Right lobe of liver (tissue), 4 donors: ENCODE measurements at regions not wholly inside any gene's neighbourhood (a gene's known extent, or its start where the extent isn't known, plus 50 kb on each side); places are given as distances from the start of the nearest gene placed in this dataset.

Experiments used
- POLR2A ChIP-seq: fragments of 450-650 bp; IDR thresholded peaks from one replicate; pipeline ENCODE4 v1.6.1; 2017; ENCODE audit warnings: antibody characterized with exemption, mild to moderate bottlenecking
- TF ChIP-seq, protein P1 (sequence below), 4 donors: fragments of 200-600 bp in 3 of 4; fragments of 450-650 bp in 1 of 4; IDR thresholded peaks; one replicate each; pipeline versions ENCODE4 v1.5.1 to v1.8.0; 2016 to 2022; ENCODE audit warnings: antibody characterized with exemption in 4 of 4, mild to moderate bottlenecking in 2 of 4
- donor health status: DM: no; HTN: no; CAD: no.
- donor health status: DM: no; HTN: no; CAD: no.
- donor health status: DM: no; HTN: yes; CAD: no.

DNA sequence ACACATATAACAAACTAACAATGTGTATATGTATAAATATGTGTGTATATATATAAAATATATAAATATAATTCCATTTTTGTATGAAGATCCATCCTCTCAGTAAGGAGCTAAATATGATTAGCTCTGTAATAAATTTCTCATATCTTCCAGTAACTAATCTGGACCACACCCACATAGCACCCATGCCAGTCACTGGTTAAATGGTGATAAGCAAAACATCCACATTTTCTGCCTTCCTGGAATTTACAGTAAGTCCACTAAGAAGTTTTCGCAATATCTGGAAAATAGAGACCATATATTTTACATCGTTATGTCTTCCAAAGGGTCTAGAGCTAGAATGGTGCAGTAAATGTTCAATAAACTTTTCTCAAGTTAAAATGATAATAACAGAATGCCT, 151.5 kb upstream of the STMND1 start:
- TF ChIP-seq POLR2A, result no peak
- TF ChIP-seq, protein P1, sequence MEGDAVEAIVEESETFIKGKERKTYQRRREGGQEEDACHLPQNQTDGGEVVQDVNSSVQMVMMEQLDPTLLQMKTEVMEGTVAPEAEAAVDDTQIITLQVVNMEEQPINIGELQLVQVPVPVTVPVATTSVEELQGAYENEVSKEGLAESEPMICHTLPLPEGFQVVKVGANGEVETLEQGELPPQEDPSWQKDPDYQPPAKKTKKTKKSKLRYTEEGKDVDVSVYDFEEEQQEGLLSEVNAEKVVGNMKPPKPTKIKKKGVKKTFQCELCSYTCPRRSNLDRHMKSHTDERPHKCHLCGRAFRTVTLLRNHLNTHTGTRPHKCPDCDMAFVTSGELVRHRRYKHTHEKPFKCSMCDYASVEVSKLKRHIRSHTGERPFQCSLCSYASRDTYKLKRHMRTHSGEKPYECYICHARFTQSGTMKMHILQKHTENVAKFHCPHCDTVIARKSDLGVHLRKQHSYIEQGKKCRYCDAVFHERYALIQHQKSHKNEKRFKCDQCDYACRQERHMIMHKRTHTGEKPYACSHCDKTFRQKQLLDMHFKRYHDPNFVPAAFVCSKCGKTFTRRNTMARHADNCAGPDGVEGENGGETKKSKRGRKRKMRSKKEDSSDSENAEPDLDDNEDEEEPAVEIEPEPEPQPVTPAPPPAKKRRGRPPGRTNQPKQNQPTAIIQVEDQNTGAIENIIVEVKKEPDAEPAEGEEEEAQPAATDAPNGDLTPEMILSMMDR (IDR thresholded peaks at IDR 0.05), result no peak
